ENCODE measurements at regions not wholly inside any gene's neighbourhood (a gene's known extent, or its start where the extent isn't known, plus 50 kb on each side); places are given as distances from the start of the nearest gene placed in this dataset.

- no peak for TF ChIP-seq CTCF (conservative IDR thresholded peaks at IDR 0.05; ENCODE audit: low read length)
- no peak for TF ChIP-seq EZH2phosphoT487 (IDR thresholded peaks at IDR 0.05; ENCODE audit: borderline replicate concordance)
- Histone ChIP-seq H3K9me3 (ENCODE audit: insufficient read depth, low read depth, low read length) (no peaks in the 10 kb centered on the region; the same call in 1 of the 2 replicates), H3K4me1 (ENCODE audit: insufficient read depth, low read length, poor library complexity, severe bottlenecking) (no peaks in the 10 kb centered on the region), H3K9me2 (replicated peaks; ENCODE audit: low read depth, low read length) (no peaks in the 10 kb centered on the region), H2AFZ (ENCODE audit: low read length) (no peak overlapping the region), H3K79me2 (ENCODE audit: insufficient read depth, low read length) (no peaks in the 10 kb centered on the region), H3F3A (ENCODE audit: low read depth) (no peaks in the 10 kb centered on the region), H4K20me1 (ENCODE audit: insufficient read depth, low read length, poor library complexity, severe bottlenecking) (no peaks in the 10 kb centered on the region), H3K36me3 (ENCODE audit: insufficient read depth, low read length) (no peaks in the 10 kb centered on the region), H3K9ac (ENCODE audit: low read depth, low read length, poor library complexity, severe bottlenecking) (no peak overlapping the region), H3K4me3 (ENCODE audit: low read length, poor library complexity, severe bottlenecking) (no peak overlapping the region), H3K27me3 (ENCODE audit: insufficient read depth, low read length, poor library complexity, severe bottlenecking) (no peaks in the 10 kb centered on the region), H3K4me2 (ENCODE audit: low read depth, low read length, poor library complexity, severe bottlenecking) (no peak overlapping the region)
These were observed 128.2 kb upstream of the ASTN2 start for GRCh38 chr9:117543089-117543488.

GRCh38 chr9:117542021-117542420 lies 127.2 kb upstream of the ASTN2 start:
- Histone ChIP-seq H3K27me3 (ENCODE audit: insufficient read depth, low read length, poor library complexity, severe bottlenecking) (no peaks in the 10 kb centered on the region), H3K79me2 (ENCODE audit: insufficient read depth, low read length) (no peaks in the 10 kb centered on the region), H2AFZ (ENCODE audit: low read length) (no peak overlapping the region), H3K9me2 (replicated peaks; ENCODE audit: low read depth, low read length) (no peaks in the 10 kb centered on the region), H3K9ac (ENCODE audit: low read depth, low read length, poor library complexity, severe bottlenecking) (no peak overlapping the region), H3K36me3 (ENCODE audit: insufficient read depth, low read length) (no peaks in the 10 kb centered on the region), H3K4me1 (ENCODE audit: insufficient read depth, low read length, poor library complexity, severe bottlenecking) (no peaks in the 10 kb centered on the region), H3F3A (ENCODE audit: low read depth) (no peaks in the 10 kb centered on the region), H3K4me2 (ENCODE audit: low read depth, low read length, poor library complexity, severe bottlenecking) (no peak overlapping the region), H4K20me1 (ENCODE audit: insufficient read depth, low read length, poor library complexity, severe bottlenecking) (no peaks in the 10 kb centered on the region), H3K4me3 (ENCODE audit: low read length, poor library complexity, severe bottlenecking) (no peak overlapping the region), H3K9me3 (ENCODE audit: insufficient read depth, low read depth, low read length) (no peaks in the 10 kb centered on the region; the same call in 1 of the 2 replicates)
- TF ChIP-seq EZH2phosphoT487 (IDR thresholded peaks at IDR 0.05; ENCODE audit: borderline replicate concordance) = no peak
- no peak for TF ChIP-seq CTCF (conservative IDR thresholded peaks at IDR 0.05; ENCODE audit: low read length)

- H3K4me2 ChIP-seq (ENCODE audit: low read depth, low read length, poor library complexity, severe bottlenecking) = no peak overlapping the region
- no peaks in the 10 kb centered on the region for H3K79me2 ChIP-seq (ENCODE audit: insufficient read depth, low read length)
- H3K27me3 ChIP-seq (ENCODE audit: insufficient read depth, low read length, poor library complexity, severe bottlenecking) = no peaks in the 10 kb centered on the region
- H3K9ac ChIP-seq (ENCODE audit: low read depth, low read length, poor library complexity, severe bottlenecking) = no peak overlapping the region
- H3K9me2 ChIP-seq (replicated peaks; ENCODE audit: low read depth, low read length) = no peaks in the 10 kb centered on the region
- H3K9me3 ChIP-seq (ENCODE audit: insufficient read depth, low read depth, low read length) = no peaks in the 10 kb centered on the region; the same call in 1 of the 2 replicates
- no peak overlapping the region for H3K4me3 ChIP-seq (ENCODE audit: low read length, poor library complexity, severe bottlenecking)
- H3K36me3 ChIP-seq (ENCODE audit: insufficient read depth, low read length) = no peaks in the 10 kb centered on the region
- H3K4me1 ChIP-seq (ENCODE audit: insufficient read depth, low read length, poor library complexity, severe bottlenecking) = no peaks in the 10 kb centered on the region
- H3F3A ChIP-seq (ENCODE audit: low read depth) = no peaks in the 10 kb centered on the region
- no peak for TF ChIP-seq CTCF (conservative IDR thresholded peaks at IDR 0.05; ENCODE audit: low read length)
- TF ChIP-seq EZH2phosphoT487 (IDR thresholded peaks at IDR 0.05; ENCODE audit: borderline replicate concordance) = no peak
- H4K20me1 ChIP-seq (ENCODE audit: insufficient read depth, low read length, poor library complexity, severe bottlenecking) = no peaks in the 10 kb centered on the region
- no peak overlapping the region for H2AFZ ChIP-seq (ENCODE audit: low read length)
These were observed 126.3 kb upstream of the ASTN2 start for GRCh38 chr9:117541181-117541580.
